Neural cell (in vitro differentiated cells): ENCODE measurements at regions not wholly inside any gene's neighbourhood (a gene's known extent, or its start where the extent isn't known, plus 50 kb on each side); places are given as distances from the start of the nearest gene placed in this dataset.

ENCODE experiments used
- H2AFZ ChIP-seq: fragments of 200-600, 300-800 bp; sonication (generic), shearing (Covaris generic); 2 replicates; pipeline ENCODE4 v1.6.0; 2014; ENCODE audit warnings: low read depth, mild to moderate bottlenecking, antibody characterized with exemption, low read length, moderate library complexity
- H3F3A ChIP-seq: fragments of 200-600 bp; shearing (Covaris generic); 2 replicates; pipeline ENCODE4 v1.6.1; 2016; ENCODE audit warnings: mild to moderate bottlenecking, moderate library complexity, mixed read lengths, antibody characterized with exemption, low read length; ENCODE audit not compliant: insufficient read depth, poor library complexity, severe bottlenecking
- H3K27ac ChIP-seq: fragments of 200-600, 300-800 bp; sonication (generic), shearing (Covaris generic); 2 replicates; pipeline ENCODE4 v1.5.1; 2014; ENCODE audit warnings: mild to moderate bottlenecking, low read length, moderate library complexity
- H3K27me3 ChIP-seq: fragments of 300-800, 200-600 bp; sonication (generic), shearing (Covaris generic); 2 replicates; pipeline ENCODE4 v1.6.0; 2014; ENCODE audit warnings: mild to moderate bottlenecking, low read depth, low read length, moderate library complexity; ENCODE audit not compliant: insufficient read depth
- H3K36me3 ChIP-seq: fragments of 300-800, 200-600 bp; sonication (generic), shearing (Covaris generic); 2 replicates; pipeline ENCODE4 v1.5.1; 2014; ENCODE audit warnings: mild to moderate bottlenecking, antibody characterized with exemption, low read length, moderate library complexity; ENCODE audit not compliant: insufficient read depth
- H3K4me2 ChIP-seq: fragments of 300-800, 200-600 bp; sonication (generic), shearing (Covaris generic); 2 replicates; pipeline ENCODE4 v1.6.0; 2014; ENCODE audit warnings: mild to moderate bottlenecking, low read length
- H3K4me3 ChIP-seq: fragments of 300-800, 200-600 bp; sonication (generic), shearing (Covaris generic); 2 replicates; pipeline ENCODE4 v1.5.1; 2014; ENCODE audit warnings: mild to moderate bottlenecking, low read length, moderate library complexity
- H3K79me2 ChIP-seq: fragments of 200-600 bp; shearing (Covaris generic); replicated peaks from 2 replicates; pipeline ENCODE4 v1.6.0; 2014; ENCODE audit warnings: mild to moderate bottlenecking, low read length, moderate library complexity; ENCODE audit not compliant: insufficient read depth
- H3K9ac ChIP-seq: fragments of 300-800, 200-600 bp; sonication (generic), shearing (Covaris generic); 2 replicates; pipeline ENCODE4 v1.6.1; 2016; ENCODE audit warnings: mild to moderate bottlenecking, low read length, mixed read lengths
- H3K9me2 ChIP-seq: fragments of 200-600 bp; shearing (Covaris generic); 2 replicates; pipeline ENCODE4 v1.6.1; 2016; ENCODE audit warnings: mild to moderate bottlenecking, low read length, mixed read lengths; ENCODE audit not compliant: insufficient read depth
- H3K9me3 ChIP-seq: fragments of 200-600, 300-800 bp; sonication (generic), shearing (Covaris generic); 2 replicates; pipeline ENCODE4 v1.6.1; 2016; ENCODE audit warnings: mild to moderate bottlenecking, mixed run types, low read length, moderate library complexity, mixed read lengths
- H4K20me1 ChIP-seq: fragments of 200-600 bp; shearing (Covaris generic); 2 replicates; pipeline ENCODE4 v1.6.1; 2016; ENCODE audit warnings: mild to moderate bottlenecking, mixed run types; ENCODE audit not compliant: insufficient read depth
- EP300 ChIP-seq: fragments of 450-650 bp; conservative IDR thresholded peaks from 2 replicates; pipeline ENCODE4 v1.6.1; 2014; ENCODE audit warnings: antibody characterized with exemption, mild to moderate bottlenecking, moderate library complexity; ENCODE audit not compliant: poor library complexity, severe bottlenecking
- EZH2 ChIP-seq: fragments of 200-600, 300-800 bp; shearing (Covaris generic), sonication (generic); IDR thresholded peaks from 2 replicates; pipeline ENCODE4 v1.6.1; 2014; ENCODE audit warnings: antibody characterized with exemption, low read length, borderline replicate concordance, mild to moderate bottlenecking; ENCODE audit not compliant: insufficient read depth, poor library complexity, severe bottlenecking
- MXI1 ChIP-seq: fragments of 450-650 bp; conservative IDR thresholded peaks from 2 replicates; pipeline ENCODE4 v1.6.1; 2014; ENCODE audit warnings: antibody characterized with exemption, mild to moderate bottlenecking; ENCODE audit not compliant: poor library complexity, severe bottlenecking
- POLR2AphosphoS5 ChIP-seq: IDR thresholded peaks from 2 replicates; pipeline ENCODE4 v1.6.1; 2012
- RAD21 ChIP-seq: fragments of 450-650 bp; conservative IDR thresholded peaks from 2 replicates; pipeline ENCODE4 v1.6.1; 2014; ENCODE audit warnings: antibody characterized with exemption, mild to moderate bottlenecking, moderate library complexity
- SMC3 ChIP-seq: fragments of 450-650 bp; conservative IDR thresholded peaks from 2 replicates; pipeline ENCODE4 v1.6.1; 2014; ENCODE audit warnings: antibody characterized with exemption, mild to moderate bottlenecking, moderate library complexity; ENCODE audit not compliant: poor library complexity
- TAF1 ChIP-seq: IDR thresholded peaks from 2 replicates; pipeline ENCODE4 v1.6.1; 2012; ENCODE audit warnings: low read depth
- TF ChIP-seq, protein P1 (sequence below): IDR thresholded peaks from 2 replicates; pipeline ENCODE4 v1.6.1; 2012; ENCODE audit warnings: borderline replicate concordance
- TF ChIP-seq, protein P2 (sequence below): fragments of 450-650 bp; IDR thresholded peaks from 2 replicates; pipeline ENCODE4 v1.5.1; 2014; ENCODE audit warnings: antibody characterized with exemption, mild to moderate bottlenecking, moderate library complexity; ENCODE audit not compliant: poor library complexity, severe bottlenecking

DNA sequence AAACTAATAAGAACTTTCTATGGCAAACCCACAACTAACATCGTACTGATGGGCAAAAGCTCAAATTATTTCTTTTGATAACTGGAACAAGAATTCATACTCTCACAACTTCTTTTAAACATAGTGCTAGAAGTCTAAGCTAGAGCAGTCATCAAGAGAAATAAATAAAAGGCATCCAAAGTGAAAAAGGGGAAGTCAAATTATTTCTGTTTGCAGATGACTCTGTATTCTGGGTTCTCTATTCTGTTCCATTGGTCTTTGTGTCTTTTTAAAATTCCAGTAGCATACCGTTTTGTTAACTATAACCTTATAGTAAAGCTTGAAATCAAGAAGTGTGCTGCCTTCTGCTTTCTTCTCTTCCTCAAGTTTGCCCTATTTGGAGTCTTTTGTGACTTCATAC is 1215.9 kb downstream of the UQCRFS1 start:
- TF ChIP-seq EP300 (no peak), RAD21 (no peak), EZH2 (no peak), POLR2AphosphoS5 (no peak), SMC3 (no peak), MXI1 (no peak), TAF1 (no peak)
- TF ChIP-seq, protein P1, sequence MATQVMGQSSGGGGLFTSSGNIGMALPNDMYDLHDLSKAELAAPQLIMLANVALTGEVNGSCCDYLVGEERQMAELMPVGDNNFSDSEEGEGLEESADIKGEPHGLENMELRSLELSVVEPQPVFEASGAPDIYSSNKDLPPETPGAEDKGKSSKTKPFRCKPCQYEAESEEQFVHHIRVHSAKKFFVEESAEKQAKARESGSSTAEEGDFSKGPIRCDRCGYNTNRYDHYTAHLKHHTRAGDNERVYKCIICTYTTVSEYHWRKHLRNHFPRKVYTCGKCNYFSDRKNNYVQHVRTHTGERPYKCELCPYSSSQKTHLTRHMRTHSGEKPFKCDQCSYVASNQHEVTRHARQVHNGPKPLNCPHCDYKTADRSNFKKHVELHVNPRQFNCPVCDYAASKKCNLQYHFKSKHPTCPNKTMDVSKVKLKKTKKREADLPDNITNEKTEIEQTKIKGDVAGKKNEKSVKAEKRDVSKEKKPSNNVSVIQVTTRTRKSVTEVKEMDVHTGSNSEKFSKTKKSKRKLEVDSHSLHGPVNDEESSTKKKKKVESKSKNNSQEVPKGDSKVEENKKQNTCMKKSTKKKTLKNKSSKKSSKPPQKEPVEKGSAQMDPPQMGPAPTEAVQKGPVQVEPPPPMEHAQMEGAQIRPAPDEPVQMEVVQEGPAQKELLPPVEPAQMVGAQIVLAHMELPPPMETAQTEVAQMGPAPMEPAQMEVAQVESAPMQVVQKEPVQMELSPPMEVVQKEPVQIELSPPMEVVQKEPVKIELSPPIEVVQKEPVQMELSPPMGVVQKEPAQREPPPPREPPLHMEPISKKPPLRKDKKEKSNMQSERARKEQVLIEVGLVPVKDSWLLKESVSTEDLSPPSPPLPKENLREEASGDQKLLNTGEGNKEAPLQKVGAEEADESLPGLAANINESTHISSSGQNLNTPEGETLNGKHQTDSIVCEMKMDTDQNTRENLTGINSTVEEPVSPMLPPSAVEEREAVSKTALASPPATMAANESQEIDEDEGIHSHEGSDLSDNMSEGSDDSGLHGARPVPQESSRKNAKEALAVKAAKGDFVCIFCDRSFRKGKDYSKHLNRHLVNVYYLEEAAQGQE = no peak
- TF ChIP-seq, protein P2, sequence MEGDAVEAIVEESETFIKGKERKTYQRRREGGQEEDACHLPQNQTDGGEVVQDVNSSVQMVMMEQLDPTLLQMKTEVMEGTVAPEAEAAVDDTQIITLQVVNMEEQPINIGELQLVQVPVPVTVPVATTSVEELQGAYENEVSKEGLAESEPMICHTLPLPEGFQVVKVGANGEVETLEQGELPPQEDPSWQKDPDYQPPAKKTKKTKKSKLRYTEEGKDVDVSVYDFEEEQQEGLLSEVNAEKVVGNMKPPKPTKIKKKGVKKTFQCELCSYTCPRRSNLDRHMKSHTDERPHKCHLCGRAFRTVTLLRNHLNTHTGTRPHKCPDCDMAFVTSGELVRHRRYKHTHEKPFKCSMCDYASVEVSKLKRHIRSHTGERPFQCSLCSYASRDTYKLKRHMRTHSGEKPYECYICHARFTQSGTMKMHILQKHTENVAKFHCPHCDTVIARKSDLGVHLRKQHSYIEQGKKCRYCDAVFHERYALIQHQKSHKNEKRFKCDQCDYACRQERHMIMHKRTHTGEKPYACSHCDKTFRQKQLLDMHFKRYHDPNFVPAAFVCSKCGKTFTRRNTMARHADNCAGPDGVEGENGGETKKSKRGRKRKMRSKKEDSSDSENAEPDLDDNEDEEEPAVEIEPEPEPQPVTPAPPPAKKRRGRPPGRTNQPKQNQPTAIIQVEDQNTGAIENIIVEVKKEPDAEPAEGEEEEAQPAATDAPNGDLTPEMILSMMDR = no peak
- no peak overlapping the region for H2AFZ ChIP-seq
- no peak overlapping the region for H3K4me3 ChIP-seq
- no peaks in the 10 kb centered on the region for H3K9me2 ChIP-seq
- no peak overlapping the region for H3K27ac ChIP-seq
- H3K9me3 ChIP-seq = no peaks in the 10 kb centered on the region
- H3K4me2 ChIP-seq = no peak overlapping the region
- no peaks in the 10 kb centered on the region for H3F3A ChIP-seq
- H3K79me2 ChIP-seq = no peaks in the 10 kb centered on the region
- H3K27me3 ChIP-seq = no peaks in the 10 kb centered on the region
- no peak overlapping the region for H3K9ac ChIP-seq
- H4K20me1 ChIP-seq = no peaks in the 10 kb centered on the region
- no peaks in the 10 kb centered on the region for H3K36me3 ChIP-seq

- H3K79me2 ChIP-seq = no peaks in the 10 kb centered on the region
- H2AFZ ChIP-seq = no peak overlapping the region
- H3K36me3 ChIP-seq = no peaks in the 10 kb centered on the region
- H3K27ac ChIP-seq = no peak overlapping the region
- TF ChIP-seq, protein P1 = no peak
- TF ChIP-seq TAF1 (no peak), MXI1 (no peak), POLR2AphosphoS5 (no peak), SMC3 (no peak), EP300 (no peak), RAD21 (no peak), EZH2 (no peak)
- TF ChIP-seq, protein P2 = no peak
- H3K9ac ChIP-seq = no peak overlapping the region
- H4K20me1 ChIP-seq = no peaks in the 10 kb centered on the region
- no peak overlapping the region for H3K4me2 ChIP-seq
- H3K4me3 ChIP-seq = no peak overlapping the region
- no peaks in the 10 kb centered on the region for H3K27me3 ChIP-seq
- H3K9me3 ChIP-seq = no peaks in the 10 kb centered on the region
- no peaks in the 10 kb centered on the region for H3F3A ChIP-seq
- H3K9me2 ChIP-seq = no peaks in the 10 kb centered on the region
Measured at GRCh38 chr19:27993619-27994570, 1219.1 kb downstream of the UQCRFS1 start.
